Body of pancreas (tissue), 4 donors: ENCODE measurements at regions not wholly inside any gene's neighbourhood (a gene's known extent, or its start where the extent isn't known, plus 50 kb on each side); places are given as distances from the start of the nearest gene placed in this dataset.

Experiments
- POLR2A ChIP-seq, 3 donors: fragments of 450-650 bp; IDR thresholded peaks; one replicate each; pipeline ENCODE4 v1.6.1; 2016; ENCODE audit warnings: antibody characterized with exemption in 3 of 3, mild to moderate bottlenecking in 2 of 3
- TF ChIP-seq, protein P1 (sequence below), 7 experiments: fragments of 450-650 bp in 4 of 7; fragments of 200-600 bp in 3 of 7; sonication (generic) in 3 of 7; IDR thresholded peaks; one replicate each; pipeline ENCODE4 v1.5.1; 2016 to 2019; ENCODE audit warnings: antibody characterized with exemption in 7 of 7

GRCh38 chr18:41145516-41145915 lies 809.5 kb upstream of the PIK3C3 start:
- TF ChIP-seq, protein P1, sequence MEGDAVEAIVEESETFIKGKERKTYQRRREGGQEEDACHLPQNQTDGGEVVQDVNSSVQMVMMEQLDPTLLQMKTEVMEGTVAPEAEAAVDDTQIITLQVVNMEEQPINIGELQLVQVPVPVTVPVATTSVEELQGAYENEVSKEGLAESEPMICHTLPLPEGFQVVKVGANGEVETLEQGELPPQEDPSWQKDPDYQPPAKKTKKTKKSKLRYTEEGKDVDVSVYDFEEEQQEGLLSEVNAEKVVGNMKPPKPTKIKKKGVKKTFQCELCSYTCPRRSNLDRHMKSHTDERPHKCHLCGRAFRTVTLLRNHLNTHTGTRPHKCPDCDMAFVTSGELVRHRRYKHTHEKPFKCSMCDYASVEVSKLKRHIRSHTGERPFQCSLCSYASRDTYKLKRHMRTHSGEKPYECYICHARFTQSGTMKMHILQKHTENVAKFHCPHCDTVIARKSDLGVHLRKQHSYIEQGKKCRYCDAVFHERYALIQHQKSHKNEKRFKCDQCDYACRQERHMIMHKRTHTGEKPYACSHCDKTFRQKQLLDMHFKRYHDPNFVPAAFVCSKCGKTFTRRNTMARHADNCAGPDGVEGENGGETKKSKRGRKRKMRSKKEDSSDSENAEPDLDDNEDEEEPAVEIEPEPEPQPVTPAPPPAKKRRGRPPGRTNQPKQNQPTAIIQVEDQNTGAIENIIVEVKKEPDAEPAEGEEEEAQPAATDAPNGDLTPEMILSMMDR (IDR thresholded peaks at IDR 0.05) = no peak
- no peak for TF ChIP-seq POLR2A (IDR thresholded peaks at IDR 0.05)
